ENCODE measurements at regions not wholly inside any gene's neighbourhood (a gene's known extent, or its start where the extent isn't known, plus 50 kb on each side); places are given as distances from the start of the nearest gene placed in this dataset.

- TF ChIP-seq NFIC (IDR thresholded peaks at IDR 0.05) (no peak), TCF12 (IDR thresholded peaks at IDR 0.05; ENCODE audit: low read depth) (no peak)
Measured at GRCh38 chr7:97272237-97272975, 154.9 kb downstream of the SDHAF3 start.
